ENCODE measurements at regions not wholly inside any gene's neighbourhood (a gene's known extent, or its start where the extent isn't known, plus 50 kb on each side); places are given as distances from the start of the nearest gene placed in this dataset.
"Not testable (repeated sequence)": the region's sequence is repeated elsewhere in the genome, so short reads cannot be mapped to it uniquely, and the experiment has no call there.

DNA sequence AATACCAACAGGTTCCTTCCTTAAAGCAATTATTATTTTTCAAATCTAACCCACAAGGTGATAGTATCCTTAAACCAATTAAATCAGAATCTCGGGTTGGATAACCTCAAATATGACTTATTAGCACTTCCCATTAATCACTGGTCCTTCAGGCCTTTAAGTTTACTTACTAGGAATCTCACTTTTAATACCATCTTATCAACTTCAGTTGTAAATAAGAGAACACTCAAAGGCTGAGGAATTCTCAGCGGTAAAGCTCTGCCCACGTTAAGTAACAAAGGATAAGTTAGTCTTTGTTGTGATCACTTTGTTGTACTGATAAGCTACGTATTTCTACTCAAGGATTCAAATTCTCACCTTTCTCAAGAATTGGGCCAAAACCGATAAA lies 82.0 kb downstream of the OR2B2 start:
- H3K4me1 ChIP-seq, result peaks cover 7 to 64% (median 36%) of the 10 kb centered on the region in 6 donors
- peaks cover 0 to 13% (median 0%) of the 10 kb centered on the region in 6 donors for H3K36me3 ChIP-seq
- H3K9me3 ChIP-seq, result peaks cover 0 to 5% (median 0%) of the 10 kb centered on the region in 8 donors
- TF ChIP-seq POLR2A (IDR thresholded peaks at IDR 0.05), result no peak
- TF ChIP-seq, protein P1, sequence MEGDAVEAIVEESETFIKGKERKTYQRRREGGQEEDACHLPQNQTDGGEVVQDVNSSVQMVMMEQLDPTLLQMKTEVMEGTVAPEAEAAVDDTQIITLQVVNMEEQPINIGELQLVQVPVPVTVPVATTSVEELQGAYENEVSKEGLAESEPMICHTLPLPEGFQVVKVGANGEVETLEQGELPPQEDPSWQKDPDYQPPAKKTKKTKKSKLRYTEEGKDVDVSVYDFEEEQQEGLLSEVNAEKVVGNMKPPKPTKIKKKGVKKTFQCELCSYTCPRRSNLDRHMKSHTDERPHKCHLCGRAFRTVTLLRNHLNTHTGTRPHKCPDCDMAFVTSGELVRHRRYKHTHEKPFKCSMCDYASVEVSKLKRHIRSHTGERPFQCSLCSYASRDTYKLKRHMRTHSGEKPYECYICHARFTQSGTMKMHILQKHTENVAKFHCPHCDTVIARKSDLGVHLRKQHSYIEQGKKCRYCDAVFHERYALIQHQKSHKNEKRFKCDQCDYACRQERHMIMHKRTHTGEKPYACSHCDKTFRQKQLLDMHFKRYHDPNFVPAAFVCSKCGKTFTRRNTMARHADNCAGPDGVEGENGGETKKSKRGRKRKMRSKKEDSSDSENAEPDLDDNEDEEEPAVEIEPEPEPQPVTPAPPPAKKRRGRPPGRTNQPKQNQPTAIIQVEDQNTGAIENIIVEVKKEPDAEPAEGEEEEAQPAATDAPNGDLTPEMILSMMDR (IDR thresholded peaks at IDR 0.05 in 8 of 11, conservative IDR thresholded peaks at IDR 0.05 in 3 of 11), result no peak
- no peak for TF ChIP-seq POLR2AphosphoS5 (IDR thresholded peaks at IDR 0.05)
- H3K4me3 ChIP-seq, result peak overlapping the region; percentile 20 to 77 (median 42)
- 11 to 17% (median 14%) methylated on average over 5 of the region's 5 CpGs for WGBS, 5 donors
- H3K27ac ChIP-seq, result peak overlapping the region; percentile 80 to 96 (median 91)
- intact Hi-C loops (cut with DNase I; ENCODE audit: low total_unique reads), result loop anchor here (5.0 kb wide), 1 partner anchor 37 kb away; a partner anchor contains a TSS
- DNase-seq, result no peak
- H3K27me3 ChIP-seq (replicated peaks in 1 of 7), result no peaks in the 10 kb centered on the region

- peak overlapping the region; percentile 80 to 96 (median 91) for H3K27ac ChIP-seq
- H3K36me3 ChIP-seq, result peaks cover 0 to 13% (median 0%) of the 10 kb centered on the region in 6 donors
- no peaks in the 10 kb centered on the region for H3K27me3 ChIP-seq (replicated peaks in 1 of 7)
- peaks cover 0 to 5% (median 0%) of the 10 kb centered on the region in 8 donors for H3K9me3 ChIP-seq
- 76 to 82% (median 79%) methylated on average over 9 of the region's 9 CpGs for WGBS, 5 donors
- peak overlapping the region in 3 of 8 donors; percentile 47 to 77 (median 54) for H3K4me3 ChIP-seq
- peaks cover 4 to 64% (median 35%) of the 10 kb centered on the region in 6 donors for H3K4me1 ChIP-seq
- TF ChIP-seq, protein P1 (IDR thresholded peaks at IDR 0.05 in 8 of 11, conservative IDR thresholded peaks at IDR 0.05 in 3 of 11), result no peak
- no peak for TF ChIP-seq POLR2AphosphoS5 (IDR thresholded peaks at IDR 0.05)
- intact Hi-C loops (cut with DNase I; ENCODE audit: low total_unique reads), result loop anchor here (5.0 kb wide), 1 partner anchor 38 kb away; a partner anchor contains a TSS
- no peak for DNase-seq
These were observed 82.6 kb downstream of the OR2B2 start for GRCh38 chr6:27829453-27830211.

GRCh38 chr6:27827477-27827876 lies 84.7 kb downstream of the OR2B2 start:
- peaks cover 4 to 57% (median 40%) of the 10 kb centered on the region in 6 donors for H3K4me1 ChIP-seq
- intact Hi-C loops (cut with DNase I; ENCODE audit: low total_unique reads); DNase-seq; H3K36me3 ChIP-seq; H3K27ac ChIP-seq; H3K27me3 ChIP-seq (replicated peaks in 1 of 7); H3K9me3 ChIP-seq: not testable (repeated sequence)
- WGBS, 5 donors, result 71 to 88% (median 74%) methylated on average over 15 to 33 of the region's 35 CpGs; no CpG with 5 or more reads in 2 of the 5 donors
- H3K4me3 ChIP-seq, result peak overlapping the region in 1 of 8 donors; percentile 34

DNA sequence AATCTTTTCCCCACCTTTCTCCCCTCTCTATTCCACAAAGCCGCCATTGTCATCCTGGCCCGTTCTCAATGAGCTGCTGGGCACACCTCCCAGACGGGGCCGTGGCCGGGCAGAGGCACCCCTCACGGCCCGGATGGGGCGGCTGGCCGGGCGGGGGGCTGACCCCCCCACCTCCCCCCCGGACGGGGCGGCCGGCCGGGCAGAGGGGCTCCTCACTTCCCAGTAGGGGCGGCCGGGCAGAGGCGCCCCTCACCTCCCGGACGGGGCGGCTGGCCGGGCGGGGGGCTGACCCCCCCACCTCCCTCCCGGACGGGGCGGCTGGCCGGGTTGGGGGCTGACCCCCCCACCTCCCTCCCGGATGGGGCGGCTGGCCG lies 85.6 kb downstream of the OR2B2 start:
- H3K36me3 ChIP-seq; H3K9me3 ChIP-seq; H3K27ac ChIP-seq; H3K27me3 ChIP-seq (replicated peaks in 1 of 7); intact Hi-C loops (cut with DNase I; ENCODE audit: low total_unique reads); DNase-seq: not testable (repeated sequence)
- WGBS, 5 donors, result 32 to 64% (median 49%) methylated on average over 15 to 30 of the region's 30 CpGs
- Histone ChIP-seq H3K4me1 (peaks cover 4 to 49% (median 31%) of the 10 kb centered on the region in 6 donors), H3K4me3 (peak overlapping the region in 1 of 8 donors; percentile 40)
- TF ChIP-seq POLR2AphosphoS5 (IDR thresholded peaks at IDR 0.05), result peak in 1 of 3 donors; percentile 19

GRCh38 chr6:27825848-27826611 lies 86.2 kb downstream of the OR2B2 start:
- DNase-seq; H3K9me3 ChIP-seq; H3K27ac ChIP-seq; H3K27me3 ChIP-seq (replicated peaks in 1 of 7); H3K36me3 ChIP-seq; intact Hi-C loops (cut with DNase I; ENCODE audit: low total_unique reads): not testable (repeated sequence)
- 71 to 84% (median 82%) methylated on average over 13 to 15 of the region's 15 CpGs for WGBS, 5 donors
- H3K4me3 ChIP-seq, result peak overlapping the region in 1 of 8 donors; percentile 40
- H3K4me1 ChIP-seq, result peaks cover 4 to 49% (median 30%) of the 10 kb centered on the region in 6 donors
